Upper lobe of left lung (tissue), 4 donors: ENCODE measurements at regions not wholly inside any gene's neighbourhood (a gene's known extent, or its start where the extent isn't known, plus 50 kb on each side); places are given as distances from the start of the nearest gene placed in this dataset.

Experiments
- CTCF ChIP-seq, 6 experiments: fragments of 450-650 bp in 4 of 6; fragments of 200-600 bp in 2 of 6; sonication (generic) in 2 of 6; IDR thresholded peaks; one replicate each; pipeline ENCODE4 v1.5.1; 2016 to 2019; ENCODE audit warnings: antibody characterized with exemption in 6 of 6
- POLR2A ChIP-seq, 4 donors: fragments of 450-650 bp; IDR thresholded peaks; one replicate each; pipeline ENCODE4 v1.5.1; 2016 to 2017; ENCODE audit warnings: antibody characterized with exemption in 4 of 4, mild to moderate bottlenecking in 2 of 4
- POLR2AphosphoS5 ChIP-seq, 2 donors: sonication (generic); formaldehyde crosslinking; IDR thresholded peaks; one replicate each; pipeline ENCODE4 v1.5.1; 2017; ENCODE audit warnings: antibody characterized with exemption in 2 of 2

GRCh38 chr7:25549271-25549921, 321.1 kb upstream of the NPVF start:
- no peak for TF ChIP-seq POLR2A (IDR thresholded peaks at IDR 0.05)
- TF ChIP-seq CTCF (IDR thresholded peaks at IDR 0.05): no peak
- no peak for TF ChIP-seq POLR2AphosphoS5 (IDR thresholded peaks at IDR 0.05)
